ENCODE measurements at regions not wholly inside any gene's neighbourhood (a gene's known extent, or its start where the extent isn't known, plus 50 kb on each side); places are given as distances from the start of the nearest gene placed in this dataset.

DNA sequence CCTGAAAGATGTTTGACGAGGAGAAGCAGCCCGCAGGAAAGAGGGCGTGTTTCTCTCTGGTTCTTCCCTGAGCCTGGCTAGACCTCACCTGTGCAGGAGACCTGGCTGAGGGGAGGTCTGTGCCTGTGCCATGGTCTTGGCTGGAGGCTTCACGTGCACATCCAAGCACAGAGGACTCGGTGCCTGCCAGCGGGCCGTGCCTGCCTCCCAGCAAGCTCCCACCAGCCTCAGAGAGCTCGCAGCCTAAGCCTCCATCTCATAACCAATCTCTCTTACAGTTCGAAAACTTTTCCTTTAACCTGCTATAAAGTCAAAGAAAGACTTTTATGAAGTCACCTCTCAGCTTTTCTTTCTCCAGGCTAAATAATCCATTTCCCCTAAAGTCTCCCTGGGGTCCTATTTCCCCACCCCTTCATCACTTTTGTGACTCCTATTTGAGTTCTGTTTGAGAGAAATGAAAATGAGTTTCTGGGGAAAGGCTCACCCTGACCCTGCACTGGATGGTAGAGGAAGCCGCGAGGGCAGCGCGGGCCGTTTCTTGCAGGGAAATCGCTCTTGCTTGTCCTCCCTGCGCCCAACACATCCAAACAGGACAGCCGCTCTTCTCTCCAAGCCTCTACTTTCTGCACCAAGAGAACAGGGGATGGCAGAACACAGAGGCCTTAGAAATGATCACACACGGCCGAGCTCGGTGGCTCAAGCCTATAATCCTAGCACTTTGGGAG is 521.0 kb downstream of the SOX11 start:
- Histone ChIP-seq H3K79me2 (ENCODE audit: low read depth) (no peaks in the 10 kb centered on the region), H3F3A (ENCODE audit: low read depth) (no peaks in the 10 kb centered on the region), H3K4me1 (no peaks in the 10 kb centered on the region), H3K27ac (no peak overlapping the region), H3K4me3 (no peak overlapping the region), H3K9me3 (ENCODE audit: low read depth) (no peaks in the 10 kb centered on the region), H3K4me2 (no peak overlapping the region), H3K36me3 (no peaks in the 10 kb centered on the region), H2AFZ (replicated peaks) (peak overlapping the region; percentile 32), H4K20me1 (ENCODE audit: low read depth) (no peaks in the 10 kb centered on the region), H3K27me3 (no peaks in the 10 kb centered on the region), H3K9ac (no peak overlapping the region)
- DNase-seq (ENCODE audit: low spot score) = no peak
- H3K9me3 Mint-ChIP-seq = peaks cover 8% of the 10 kb centered on the region
- H3K4me1 Mint-ChIP-seq = peaks cover 6% of the 10 kb centered on the region
- TF ChIP-seq EZH2 (IDR thresholded peaks at IDR 0.05) (no peak), EZH2phosphoT487 (IDR thresholded peaks at IDR 0.05) (no peak)
- TF ChIP-seq, protein P1, sequence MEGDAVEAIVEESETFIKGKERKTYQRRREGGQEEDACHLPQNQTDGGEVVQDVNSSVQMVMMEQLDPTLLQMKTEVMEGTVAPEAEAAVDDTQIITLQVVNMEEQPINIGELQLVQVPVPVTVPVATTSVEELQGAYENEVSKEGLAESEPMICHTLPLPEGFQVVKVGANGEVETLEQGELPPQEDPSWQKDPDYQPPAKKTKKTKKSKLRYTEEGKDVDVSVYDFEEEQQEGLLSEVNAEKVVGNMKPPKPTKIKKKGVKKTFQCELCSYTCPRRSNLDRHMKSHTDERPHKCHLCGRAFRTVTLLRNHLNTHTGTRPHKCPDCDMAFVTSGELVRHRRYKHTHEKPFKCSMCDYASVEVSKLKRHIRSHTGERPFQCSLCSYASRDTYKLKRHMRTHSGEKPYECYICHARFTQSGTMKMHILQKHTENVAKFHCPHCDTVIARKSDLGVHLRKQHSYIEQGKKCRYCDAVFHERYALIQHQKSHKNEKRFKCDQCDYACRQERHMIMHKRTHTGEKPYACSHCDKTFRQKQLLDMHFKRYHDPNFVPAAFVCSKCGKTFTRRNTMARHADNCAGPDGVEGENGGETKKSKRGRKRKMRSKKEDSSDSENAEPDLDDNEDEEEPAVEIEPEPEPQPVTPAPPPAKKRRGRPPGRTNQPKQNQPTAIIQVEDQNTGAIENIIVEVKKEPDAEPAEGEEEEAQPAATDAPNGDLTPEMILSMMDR (IDR thresholded peaks at IDR 0.05) = no peak
- peaks cover 3% of the 10 kb centered on the region for H3K27me3 Mint-ChIP-seq (ENCODE audit: insufficient read depth, low read depth)
- H3K36me3 Mint-ChIP-seq = no peaks in the 10 kb centered on the region
- H3K27ac Mint-ChIP-seq = peak overlapping the region; percentile 37
- no peak overlapping the region for H3K4me3 Mint-ChIP-seq

DNA sequence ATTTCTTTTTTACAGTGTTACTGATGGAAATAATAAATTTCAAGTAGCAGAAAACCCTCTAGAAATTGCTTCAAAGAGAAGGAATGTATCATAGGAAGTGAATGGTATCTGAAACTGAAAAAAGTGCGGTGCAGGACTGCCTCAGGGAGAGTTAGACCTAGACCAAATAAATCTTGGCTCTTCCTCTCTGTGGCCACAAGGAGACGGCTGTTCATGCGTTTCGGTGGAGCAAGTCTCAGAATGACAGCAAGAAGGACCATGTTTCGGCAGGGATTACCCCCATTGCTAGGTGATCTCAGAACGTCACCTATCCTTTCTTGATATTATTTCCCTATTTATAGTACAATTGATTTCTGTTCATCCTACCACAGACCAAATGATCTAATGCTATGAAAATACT is 522.3 kb downstream of the SOX11 start:
- Histone ChIP-seq H3K36me3 (no peaks in the 10 kb centered on the region), H3K4me2 (no peak overlapping the region), H3K4me3 (no peak overlapping the region), H3K79me2 (ENCODE audit: low read depth) (no peaks in the 10 kb centered on the region), H3K27me3 (no peaks in the 10 kb centered on the region), H4K20me1 (ENCODE audit: low read depth) (no peaks in the 10 kb centered on the region), H3K9ac (no peak overlapping the region), H2AFZ (replicated peaks) (no peak overlapping the region), H3F3A (ENCODE audit: low read depth) (no peaks in the 10 kb centered on the region), H3K4me1 (peaks cover 4% of the 10 kb centered on the region), H3K9me3 (ENCODE audit: low read depth) (no peaks in the 10 kb centered on the region), H3K27ac (no peak overlapping the region)
- Mint-ChIP-seq H3K27me3 (ENCODE audit: insufficient read depth, low read depth) (peaks cover 3% of the 10 kb centered on the region), H3K27ac (no peak overlapping the region), H3K36me3 (no peaks in the 10 kb centered on the region), H3K4me1 (peaks cover 15% of the 10 kb centered on the region), H3K4me3 (no peak overlapping the region), H3K9me3 (peaks cover 3% of the 10 kb centered on the region)
- TF ChIP-seq, protein P1 (IDR thresholded peaks at IDR 0.05) = peak; percentile 23
- no peak for TF ChIP-seq EZH2phosphoT487 (IDR thresholded peaks at IDR 0.05)
- DNase-seq (ENCODE audit: low spot score) = peak; percentile 19

DNA sequence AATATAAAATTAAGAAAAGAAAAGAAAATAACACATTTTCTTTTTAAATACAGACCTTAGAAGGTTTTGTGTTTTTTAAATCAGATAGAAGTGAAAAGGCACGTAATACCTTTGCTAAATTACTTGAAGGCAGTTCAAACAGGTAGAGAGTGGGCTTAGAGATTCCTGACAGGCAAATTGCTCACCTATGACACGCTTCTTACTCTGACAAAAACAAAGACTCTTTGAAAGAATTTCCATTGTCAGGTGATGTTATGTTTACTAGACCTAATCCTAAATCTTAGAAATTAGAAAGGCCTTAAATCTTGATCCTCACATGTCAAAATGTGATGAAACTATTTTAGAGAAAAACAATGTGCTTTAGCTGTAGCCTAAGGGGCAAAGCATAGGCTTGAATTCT is 522.9 kb downstream of the SOX11 start:
- Mint-ChIP-seq H3K4me1 (peaks cover 15% of the 10 kb centered on the region), H3K9me3 (peaks cover 3% of the 10 kb centered on the region), H3K27me3 (ENCODE audit: insufficient read depth, low read depth) (peaks cover 3% of the 10 kb centered on the region), H3K27ac (no peak overlapping the region), H3K36me3 (no peaks in the 10 kb centered on the region), H3K4me3 (no peak overlapping the region)
- no peak overlapping the region for H3K27ac ChIP-seq
- no peak overlapping the region for H3K4me3 ChIP-seq
- no peak overlapping the region for H2AFZ ChIP-seq (replicated peaks)
- peaks cover 4% of the 10 kb centered on the region for H3K4me1 ChIP-seq
- no peaks in the 10 kb centered on the region for H3K27me3 ChIP-seq
- H3K9ac ChIP-seq = no peak overlapping the region
- no peaks in the 10 kb centered on the region for H3K36me3 ChIP-seq
- DNase-seq (ENCODE audit: low spot score) = no peak
- no peaks in the 10 kb centered on the region for H4K20me1 ChIP-seq (ENCODE audit: low read depth)
- H3K9me3 ChIP-seq (ENCODE audit: low read depth) = no peaks in the 10 kb centered on the region
- TF ChIP-seq, protein P1 (IDR thresholded peaks at IDR 0.05) = no peak
- TF ChIP-seq EZH2 (IDR thresholded peaks at IDR 0.05) (no peak), EZH2phosphoT487 (IDR thresholded peaks at IDR 0.05) (no peak)
- H3K4me2 ChIP-seq = no peak overlapping the region
- H3K79me2 ChIP-seq (ENCODE audit: low read depth) = no peaks in the 10 kb centered on the region
- H3F3A ChIP-seq (ENCODE audit: low read depth) = no peaks in the 10 kb centered on the region

All from neural progenitor cell (in vitro differentiated cells).